K562 (cell line): ENCODE measurements at regions not wholly inside any gene's neighbourhood (a gene's known extent, or its start where the extent isn't known, plus 50 kb on each side); places are given as distances from the start of the nearest gene placed in this dataset.

Source experiments
- ATAC-seq: fragments of 200-7000 bp; cut with Tn5 transposase; 3 replicates; pipeline ENCODE4 v1.9.1; 2020; ENCODE audit warnings: moderate library complexity
- BruUV-seq: library from RNA; stranded (reverse); fragments of 400-500 nt; replicated peaks from 2 replicates; lab custom pipeline; 2021; lab: Mats Ljungman, UMichigan
- CTCF ChIA-PET: fragments of 300-600 bp; formaldehyde crosslinking; extraction: SDS; loops from one replicate; lab custom pipeline; 2021; ENCODE audit warnings: low intra/inter-chr PET ratio; lab: Yijun Ruan, JAX
- POLR2A ChIA-PET: fragments of 300-600, 350-650 bp; sonication (Branson Sonifier 250); formaldehyde crosslinking; extraction: SDS; loops from one replicate; lab custom pipeline; 2021; ENCODE audit warnings: antibody characterized with exemption, inconsistent platforms; lab: Yijun Ruan, JAX
- DNase-seq, 4 experiments: peaks; one replicate each; pipeline versions ENCODE4 v3.0.0 to v3.0.0-alpha.2; 2011 to 2018; ENCODE audit warnings: low spot score in 3 of 4, mixed read lengths in 3 of 4; ENCODE audit errors: extremely low read depth in 1 of 4
- FAIRE-seq: peaks from 2 replicates; lab custom pipeline; 2011; peaks lifted over from hg19 to GRCh38; lab: Jason Lieb, UNC
- H2AFZ ChIP-seq: 2 replicates; pipeline ENCODE4 v1.6.0; 2011; ENCODE audit warnings: low read depth, low read length, control low read depth, inconsistent platforms
- H3K27ac ChIP-seq: fragments of 200-600 bp; 3 replicates; pipeline ENCODE4 v1.8.0; 2011; ENCODE audit warnings: low read depth, mild to moderate bottlenecking, control low read depth, inconsistent platforms, low read length, moderate library complexity, mixed read lengths; ENCODE audit errors: extremely low read depth
- H3K27me3 ChIP-seq, 2 experiments: fragments of 300-600 bp in 1 of 2; 2 replicates in 1 of 2; 3 replicates in 1 of 2; pipeline versions ENCODE4 v1.6.0 to v1.8.0; 2011; ENCODE audit warnings: inconsistent platforms in 2 of 2, low read length in 2 of 2, mild to moderate bottlenecking in 1 of 2, mixed read lengths in 1 of 2, moderate library complexity in 1 of 2; ENCODE audit not compliant: control insufficient read depth in 2 of 2, insufficient read depth in 2 of 2
- H3K36me3 ChIP-seq: fragments of 300-600 bp; 3 replicates; pipeline ENCODE4 v1.8.0; 2011; ENCODE audit warnings: mild to moderate bottlenecking, low read length, inconsistent platforms; ENCODE audit not compliant: control insufficient read depth, insufficient read depth
- H3K4me1 ChIP-seq, 2 experiments: fragments of 200-600 bp in 1 of 2; replicated peaks in 1 of 2; 2 replicates in 1 of 2; 3 replicates in 1 of 2; pipeline versions ENCODE4 v1.5.1 to v1.8.0; 2011; ENCODE audit warnings: inconsistent platforms in 2 of 2, low read length in 2 of 2, mild to moderate bottlenecking in 1 of 2, mixed read lengths in 1 of 2, moderate library complexity in 1 of 2; ENCODE audit not compliant: control insufficient read depth in 2 of 2, insufficient read depth in 2 of 2
- H3K4me2 ChIP-seq: 2 replicates; pipeline ENCODE4 v1.6.1; 2011; ENCODE audit warnings: low read length, control low read depth, inconsistent platforms, mixed read lengths; ENCODE audit not compliant: insufficient read depth
- H3K4me3 ChIP-seq: fragments of 200-600 bp; sonication (generic), shearing (Covaris generic); 2 replicates; pipeline ENCODE4 v1.5.1; 2016; ENCODE audit warnings: control low read depth, inconsistent platforms
- H3K79me2 ChIP-seq: fragments of 200-600 bp; 3 replicates; pipeline ENCODE4 v1.8.0; 2011; ENCODE audit warnings: low read length, inconsistent platforms; ENCODE audit not compliant: control insufficient read depth, insufficient read depth
- H3K9ac ChIP-seq, 2 experiments: 2 replicates each; pipeline versions ENCODE4 v1.6.0 to v1.6.1; 2011; ENCODE audit warnings: low read depth in 2 of 2, low read length in 2 of 2, control low read depth in 1 of 2, inconsistent platforms in 1 of 2, mild to moderate bottlenecking in 1 of 2, mixed read lengths in 1 of 2; ENCODE audit not compliant: insufficient read depth in 1 of 2
- H3K9me1 ChIP-seq: one replicate; pipeline ENCODE4 v1.6.0; 2011; ENCODE audit warnings: inconsistent platforms, mild to moderate bottlenecking, low read length, moderate library complexity; ENCODE audit not compliant: control insufficient read depth, insufficient read depth
- H3K9me3 ChIP-seq: replicated peaks from 2 replicates; pipeline ENCODE4 v1.5.1; 2011; ENCODE audit warnings: low read depth, low read length, inconsistent platforms; ENCODE audit not compliant: control insufficient read depth, insufficient read depth
- H4K20me1 ChIP-seq: replicated peaks from 2 replicates; pipeline ENCODE4 v1.6.1; 2011; ENCODE audit warnings: low read length, inconsistent platforms, mixed read lengths; ENCODE audit not compliant: control insufficient read depth, insufficient read depth
- ARID3A ChIP-seq: IDR thresholded peaks from 2 replicates; pipeline ENCODE4 v1.6.1; 2012; ENCODE audit warnings: low read depth, low read length, improper control_type of control experiment, borderline replicate concordance
- DACH1 ChIP-seq: fragments of 450-650 bp; IDR thresholded peaks from 2 replicates; pipeline ENCODE4 v1.6.1; 2018; ENCODE audit not compliant: partially characterized antibody
- HBP1 ChIP-seq: fragments of 450-650 bp; formaldehyde crosslinking; IDR thresholded peaks from 2 replicates; pipeline ENCODE4 v1.4.0; 2022; ENCODE audit warnings: missing genetic modification characterization
- MYBL2 ChIP-seq, 2 experiments: fragments of 450-650 bp in 1 of 2; sonication (generic) in 1 of 2; formaldehyde crosslinking in 1 of 2; IDR thresholded peaks; 2 replicates each; pipeline versions ENCODE4 v1.6.1 to v1.8.1; 2017 to 2022; ENCODE audit warnings: borderline replicate concordance in 1 of 2, inconsistent platforms in 1 of 2, low read depth in 1 of 2, mild to moderate bottlenecking in 1 of 2, missing genetic modification reagents in 1 of 2, moderate library complexity in 1 of 2
- RNF219 ChIP-seq: fragments of 250-450 bp; sonication (Bioruptor Pico); IDR thresholded peaks from 2 replicates; pipeline ENCODE4 v1.5.0; 2022; ENCODE audit warnings: mild to moderate bottlenecking
- ZNF174 ChIP-seq: fragments of 250-450 bp; sonication (Bioruptor Pico); IDR thresholded peaks from 2 replicates; pipeline ENCODE4 v1.4.0; 2020; ENCODE audit warnings: mild to moderate bottlenecking
- ZNF431 ChIP-seq: sonication (generic); formaldehyde crosslinking; IDR thresholded peaks from 2 replicates; pipeline ENCODE4 v1.8.0; 2022; ENCODE audit warnings: mild to moderate bottlenecking, missing genetic modification reagents
- ZNF780A ChIP-seq: fragments of 250-450 bp; sonication (Bioruptor Pico); IDR thresholded peaks from 2 replicates; pipeline ENCODE4 v1.5.0; 2021; ENCODE audit warnings: mild to moderate bottlenecking
- WGBS: fragments of 100-300 bp; shearing (Covaris generic); methylation state at CpG from one replicate; pipeline ENCODE4 v1.1.6; 2016; ENCODE audit warnings: low coverage, mixed read lengths; ENCODE audit not compliant: insufficient coverage; ENCODE audit errors: missing lambda C conversion rate; 5-methylcytosine and 5-hydroxymethylcytosine counted together
- in situ Hi-C: fragments of 300-500 bp; cut with MboI; formaldehyde crosslinking; loops from 4 replicates; pipeline ENCODE4 v1.15.0; 2018; ENCODE audit warnings: inconsistent platforms, mixed read lengths
- intact Hi-C: fragments of 100-400 bp; cut with micrococcal nuclease; formaldehyde crosslinking; loops from 2 replicates; pipeline ENCODE4 v1.14.2; 2022

GRCh38 chr11:11027288-11027687 lies 169.4 kb upstream of the ZBED5 start:
- intact Hi-C loops = no loop called here

More at GRCh38 chr11:11027288-11027687, 169.4 kb upstream of the ZBED5 start:
- peaks cover 0 to 2% of the 10 kb centered on the region in 2 experiments; a peak in 2 of 5 replicates for H3K27me3 ChIP-seq
- no peak for DNase-seq
- no peaks in the 10 kb centered on the region for H3K9me3 ChIP-seq
- TF ChIP-seq HBP1 (no peak), ZNF174 (CRISPR knock-in tag) (no peak), DACH1 (no peak), ZNF431 (no peak), ZNF780A (no peak), MYBL2 (IDR thresholded peaks at IDR 0.05; ENCODE audit: low read depth) (no peak), MYBL2 (CRISPR knock-in tag; IDR thresholded peaks at IDR 0.05; ENCODE audit: borderline replicate concordance) (no peak), RNF219 (CRISPR knock-in tag) (no peak), ARID3A (no peak)
- TF ChIP-seq, all 486 proteins: peak for 0
- H3K4me1 ChIP-seq = no peaks in the 10 kb centered on the region
- no peak overlapping the region for H3K9ac ChIP-seq
- no peaks in the 10 kb centered on the region for H3K9me1 ChIP-seq
- ATAC-seq (no peak), FAIRE-seq (no peak)
- no peak overlapping the region for H3K4me2 ChIP-seq
- H3K36me3 ChIP-seq = no peaks in the 10 kb centered on the region
- no peak overlapping the region for H2AFZ ChIP-seq
- 0% methylated on average over 1 of the region's 1 CpG for WGBS
- POLR2A ChIA-PET = interaction anchor here (0.6 to 1.6 kb wide), 3 partner anchors 60 to 231 kb away, joined by 3 to 9 read pairs (median 5); partner anchors contain the start of gene EIF4G2
- no TSS peak for BruUV-seq
- no peak overlapping the region for H3K4me3 ChIP-seq
- no peaks in the 10 kb centered on the region for H4K20me1 ChIP-seq
- CTCF ChIA-PET = interaction anchor here (1.3 to 1.4 kb wide), 3 partner anchors 94 to 761 kb away, joined by 4 to 6 read pairs (median 4); no protein-coding TSS in a partner anchor
- H3K27ac ChIP-seq = no peak overlapping the region
- in situ Hi-C loops = no loop called here
- no peaks in the 10 kb centered on the region for H3K79me2 ChIP-seq
